D341Med (cell line): ENCODE measurements at regions not wholly inside any gene's neighbourhood (a gene's known extent, or its start where the extent isn't known, plus 50 kb on each side); places are given as distances from the start of the nearest gene placed in this dataset.

Experiments
- DNase-seq: peaks from one replicate; pipeline ENCODE4 v3.0.0; 2012; ENCODE audit warnings: low spot score

DNA sequence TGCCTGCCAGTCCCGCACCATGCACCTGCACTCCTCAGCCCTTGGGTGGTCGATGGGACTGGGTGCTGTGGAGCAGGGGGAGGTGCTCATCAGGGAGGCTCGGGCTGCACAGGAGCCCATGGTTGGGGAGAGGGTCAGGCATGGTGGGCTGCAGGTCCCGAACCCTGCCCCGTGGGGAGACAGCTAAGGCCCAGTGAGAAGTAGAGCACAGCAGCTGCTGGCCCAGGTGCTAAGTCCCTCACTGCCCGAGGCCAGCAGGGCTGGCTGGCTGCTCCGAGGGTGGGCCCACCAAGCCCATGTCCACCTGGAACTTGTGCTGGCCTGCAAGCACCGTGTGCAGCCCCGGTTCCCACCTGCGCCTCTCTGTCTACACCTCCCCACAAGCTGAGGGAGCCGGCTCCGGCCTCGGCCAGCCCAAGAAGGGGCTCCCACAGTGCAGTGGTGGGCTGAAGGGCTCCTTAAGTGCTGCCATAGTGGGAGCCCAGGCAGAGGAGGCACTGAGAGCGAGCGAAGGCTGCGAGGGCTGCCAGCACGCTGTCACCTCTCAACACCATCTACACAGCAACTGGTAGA, 88.5 kb upstream of the ELAVL2 start:
- no peak for DNase-seq

DNA sequence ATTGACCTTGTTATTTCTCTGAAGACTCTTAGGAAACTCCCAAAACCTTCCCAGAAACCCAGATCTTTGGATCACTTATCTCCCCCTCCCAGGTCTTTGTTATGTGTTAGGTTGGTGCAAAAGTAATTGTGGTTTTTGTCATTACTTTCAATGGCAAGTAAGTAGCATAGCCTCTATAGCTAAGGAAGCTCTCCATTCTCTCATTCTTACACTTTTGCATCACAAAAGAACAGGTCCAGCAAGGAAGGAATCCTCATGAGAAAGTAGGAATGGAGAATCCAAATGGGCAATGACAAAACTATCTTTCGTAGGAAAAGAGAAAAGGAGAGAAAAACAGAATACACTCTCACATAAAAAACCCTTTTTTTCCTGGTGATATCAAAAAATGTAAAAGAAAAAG, 81.3 kb upstream of the ELAVL2 start:
- no peak for DNase-seq

DNA sequence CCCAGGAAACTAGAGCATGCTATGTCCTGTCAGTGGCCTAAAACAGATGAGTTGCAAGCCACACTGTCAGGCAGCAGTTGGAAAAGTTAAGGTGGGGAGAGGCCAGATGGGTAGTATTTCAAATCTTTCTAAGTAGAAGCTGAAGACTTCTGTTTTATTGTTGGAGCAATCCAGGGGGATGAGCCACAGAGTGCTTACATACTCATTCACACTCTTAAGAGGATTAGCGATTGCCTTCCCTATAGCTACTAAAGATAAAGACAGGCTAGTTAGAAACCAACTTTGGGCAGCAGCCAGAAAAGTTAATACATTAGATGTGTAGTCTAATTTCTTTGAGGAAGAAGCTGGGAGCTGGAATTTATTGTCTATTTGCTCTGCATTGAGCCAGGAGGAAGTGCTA, 61.7 kb upstream of the ELAVL2 start:
- DNase-seq = peak; percentile 54
